ENCODE measurements at regions not wholly inside any gene's neighbourhood (a gene's known extent, or its start where the extent isn't known, plus 50 kb on each side); places are given as distances from the start of the nearest gene placed in this dataset.

GRCh38 chr7:13312307-13312706, 624.9 kb downstream of the ARL4A start:
- no peak overlapping the region for H3K27ac ChIP-seq (replicated peaks)
- no peak for DNase-seq (ENCODE audit: low read depth in 1 of 2, low spot score in 1 of 2)
- H3K27me3 ChIP-seq (ENCODE audit: insufficient read depth, poor library complexity, severe bottlenecking) = no peaks in the 10 kb centered on the region
- TF ChIP-seq GABPA (IDR thresholded peaks at IDR 0.05; ENCODE audit: low read depth) (no peak), CTCF (IDR thresholded peaks at IDR 0.05; ENCODE audit: insufficient read depth, low read length) (no peak), SPI1 (IDR thresholded peaks at IDR 0.05; ENCODE audit: borderline replicate concordance, low read depth) (no peak), POLR2AphosphoS5 (IDR thresholded peaks at IDR 0.05; ENCODE audit: low read depth) (no peak)
- TF ChIP-seq, protein P1, sequence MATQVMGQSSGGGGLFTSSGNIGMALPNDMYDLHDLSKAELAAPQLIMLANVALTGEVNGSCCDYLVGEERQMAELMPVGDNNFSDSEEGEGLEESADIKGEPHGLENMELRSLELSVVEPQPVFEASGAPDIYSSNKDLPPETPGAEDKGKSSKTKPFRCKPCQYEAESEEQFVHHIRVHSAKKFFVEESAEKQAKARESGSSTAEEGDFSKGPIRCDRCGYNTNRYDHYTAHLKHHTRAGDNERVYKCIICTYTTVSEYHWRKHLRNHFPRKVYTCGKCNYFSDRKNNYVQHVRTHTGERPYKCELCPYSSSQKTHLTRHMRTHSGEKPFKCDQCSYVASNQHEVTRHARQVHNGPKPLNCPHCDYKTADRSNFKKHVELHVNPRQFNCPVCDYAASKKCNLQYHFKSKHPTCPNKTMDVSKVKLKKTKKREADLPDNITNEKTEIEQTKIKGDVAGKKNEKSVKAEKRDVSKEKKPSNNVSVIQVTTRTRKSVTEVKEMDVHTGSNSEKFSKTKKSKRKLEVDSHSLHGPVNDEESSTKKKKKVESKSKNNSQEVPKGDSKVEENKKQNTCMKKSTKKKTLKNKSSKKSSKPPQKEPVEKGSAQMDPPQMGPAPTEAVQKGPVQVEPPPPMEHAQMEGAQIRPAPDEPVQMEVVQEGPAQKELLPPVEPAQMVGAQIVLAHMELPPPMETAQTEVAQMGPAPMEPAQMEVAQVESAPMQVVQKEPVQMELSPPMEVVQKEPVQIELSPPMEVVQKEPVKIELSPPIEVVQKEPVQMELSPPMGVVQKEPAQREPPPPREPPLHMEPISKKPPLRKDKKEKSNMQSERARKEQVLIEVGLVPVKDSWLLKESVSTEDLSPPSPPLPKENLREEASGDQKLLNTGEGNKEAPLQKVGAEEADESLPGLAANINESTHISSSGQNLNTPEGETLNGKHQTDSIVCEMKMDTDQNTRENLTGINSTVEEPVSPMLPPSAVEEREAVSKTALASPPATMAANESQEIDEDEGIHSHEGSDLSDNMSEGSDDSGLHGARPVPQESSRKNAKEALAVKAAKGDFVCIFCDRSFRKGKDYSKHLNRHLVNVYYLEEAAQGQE (IDR thresholded peaks at IDR 0.05; ENCODE audit: insufficient replicate concordance, low read depth) = no peak
- no peak overlapping the region for H3K4me3 ChIP-seq (replicated peaks; ENCODE audit: insufficient read depth, low read length)

DNA sequence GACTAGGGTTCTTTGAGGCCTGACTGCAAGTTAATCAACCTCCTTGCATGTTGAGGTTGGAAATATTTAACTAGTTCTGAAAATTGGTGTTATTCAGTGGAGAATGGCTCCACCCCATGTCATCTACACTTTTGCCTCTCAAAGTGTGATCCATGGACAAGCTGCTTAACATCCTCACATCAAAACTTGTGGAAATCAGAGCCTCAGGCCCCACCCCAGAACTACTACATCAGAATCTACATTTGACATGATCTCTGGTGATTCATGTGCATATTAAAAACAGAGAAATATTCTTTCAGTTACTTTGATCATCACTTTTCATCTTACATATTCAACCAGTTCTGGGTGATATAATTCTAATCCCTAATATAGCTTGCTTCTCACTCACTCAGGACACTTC, 632.9 kb downstream of the ARL4A start:
- Histone ChIP-seq H3K27ac (replicated peaks) (no peak overlapping the region), H3K27me3 (ENCODE audit: insufficient read depth, poor library complexity, severe bottlenecking) (no peaks in the 10 kb centered on the region), H3K4me3 (replicated peaks; ENCODE audit: insufficient read depth, low read length) (no peak overlapping the region)
- DNase-seq (ENCODE audit: low read depth in 1 of 2, low spot score in 1 of 2) = no peak
- no peak for TF ChIP-seq GABPA (IDR thresholded peaks at IDR 0.05; ENCODE audit: low read depth)
- TF ChIP-seq SPI1 (IDR thresholded peaks at IDR 0.05; ENCODE audit: borderline replicate concordance, low read depth) = no peak
- no peak for TF ChIP-seq CTCF (IDR thresholded peaks at IDR 0.05; ENCODE audit: insufficient read depth, low read length)
- TF ChIP-seq, protein P1 (IDR thresholded peaks at IDR 0.05; ENCODE audit: insufficient replicate concordance, low read depth) = no peak
- no peak for TF ChIP-seq POLR2AphosphoS5 (IDR thresholded peaks at IDR 0.05; ENCODE audit: low read depth)

- no peak overlapping the region for H3K4me3 ChIP-seq (replicated peaks; ENCODE audit: insufficient read depth, low read length)
- no peak for DNase-seq (ENCODE audit: low read depth in 1 of 2, low spot score in 1 of 2)
- no peaks in the 10 kb centered on the region for H3K27me3 ChIP-seq (ENCODE audit: insufficient read depth, poor library complexity, severe bottlenecking)
- TF ChIP-seq, protein P1 (IDR thresholded peaks at IDR 0.05; ENCODE audit: insufficient replicate concordance, low read depth) = no peak
- TF ChIP-seq CTCF (IDR thresholded peaks at IDR 0.05; ENCODE audit: insufficient read depth, low read length) (no peak), GABPA (IDR thresholded peaks at IDR 0.05; ENCODE audit: low read depth) (no peak), POLR2AphosphoS5 (IDR thresholded peaks at IDR 0.05; ENCODE audit: low read depth) (no peak), SPI1 (IDR thresholded peaks at IDR 0.05; ENCODE audit: borderline replicate concordance, low read depth) (no peak)
- no peak overlapping the region for H3K27ac ChIP-seq (replicated peaks)
Measured at GRCh38 chr7:13321316-13321715, 633.9 kb downstream of the ARL4A start.
